K562 (cell line): ENCODE measurements at regions not wholly inside any gene's neighbourhood (a gene's known extent, or its start where the extent isn't known, plus 50 kb on each side); places are given as distances from the start of the nearest gene placed in this dataset.

ENCODE experiments used
- ATAC-seq: fragments of 200-7000 bp; cut with Tn5 transposase; 3 replicates; pipeline ENCODE4 v1.9.1; 2020; ENCODE audit warnings: moderate library complexity
- BruUV-seq: library from RNA; stranded (reverse); fragments of 400-500 nt; replicated peaks from 2 replicates; lab custom pipeline; 2021; lab: Mats Ljungman, UMichigan
- CTCF ChIA-PET: fragments of 300-600 bp; formaldehyde crosslinking; extraction: SDS; loops from one replicate; lab custom pipeline; 2021; ENCODE audit warnings: low intra/inter-chr PET ratio; lab: Yijun Ruan, JAX
- POLR2A ChIA-PET: fragments of 300-600, 350-650 bp; sonication (Branson Sonifier 250); formaldehyde crosslinking; extraction: SDS; loops from one replicate; lab custom pipeline; 2021; ENCODE audit warnings: antibody characterized with exemption, inconsistent platforms; lab: Yijun Ruan, JAX
- DNase-seq, 4 experiments: peaks; one replicate each; pipeline versions ENCODE4 v3.0.0 to v3.0.0-alpha.2; 2011 to 2018; ENCODE audit warnings: low spot score in 3 of 4, mixed read lengths in 3 of 4; ENCODE audit errors: extremely low read depth in 1 of 4
- FAIRE-seq: peaks from 2 replicates; lab custom pipeline; 2011; peaks lifted over from hg19 to GRCh38; lab: Jason Lieb, UNC
- H2AFZ ChIP-seq: 2 replicates; pipeline ENCODE4 v1.6.0; 2011; ENCODE audit warnings: low read depth, low read length, control low read depth, inconsistent platforms
- H3K27ac ChIP-seq: fragments of 200-600 bp; 3 replicates; pipeline ENCODE4 v1.8.0; 2011; ENCODE audit warnings: low read depth, mild to moderate bottlenecking, control low read depth, inconsistent platforms, low read length, moderate library complexity, mixed read lengths; ENCODE audit errors: extremely low read depth
- H3K27me3 ChIP-seq, 2 experiments: fragments of 300-600 bp in 1 of 2; 2 replicates in 1 of 2; 3 replicates in 1 of 2; pipeline versions ENCODE4 v1.6.0 to v1.8.0; 2011; ENCODE audit warnings: inconsistent platforms in 2 of 2, low read length in 2 of 2, mild to moderate bottlenecking in 1 of 2, mixed read lengths in 1 of 2, moderate library complexity in 1 of 2; ENCODE audit not compliant: control insufficient read depth in 2 of 2, insufficient read depth in 2 of 2
- H3K36me3 ChIP-seq: fragments of 300-600 bp; 3 replicates; pipeline ENCODE4 v1.8.0; 2011; ENCODE audit warnings: mild to moderate bottlenecking, low read length, inconsistent platforms; ENCODE audit not compliant: control insufficient read depth, insufficient read depth
- H3K4me1 ChIP-seq, 2 experiments: fragments of 200-600 bp in 1 of 2; replicated peaks in 1 of 2; 2 replicates in 1 of 2; 3 replicates in 1 of 2; pipeline versions ENCODE4 v1.5.1 to v1.8.0; 2011; ENCODE audit warnings: inconsistent platforms in 2 of 2, low read length in 2 of 2, mild to moderate bottlenecking in 1 of 2, mixed read lengths in 1 of 2, moderate library complexity in 1 of 2; ENCODE audit not compliant: control insufficient read depth in 2 of 2, insufficient read depth in 2 of 2
- H3K4me2 ChIP-seq: 2 replicates; pipeline ENCODE4 v1.6.1; 2011; ENCODE audit warnings: low read length, control low read depth, inconsistent platforms, mixed read lengths; ENCODE audit not compliant: insufficient read depth
- H3K4me3 ChIP-seq: fragments of 200-600 bp; sonication (generic), shearing (Covaris generic); 2 replicates; pipeline ENCODE4 v1.5.1; 2016; ENCODE audit warnings: control low read depth, inconsistent platforms
- H3K79me2 ChIP-seq: fragments of 200-600 bp; 3 replicates; pipeline ENCODE4 v1.8.0; 2011; ENCODE audit warnings: low read length, inconsistent platforms; ENCODE audit not compliant: control insufficient read depth, insufficient read depth
- H3K9ac ChIP-seq, 2 experiments: 2 replicates each; pipeline versions ENCODE4 v1.6.0 to v1.6.1; 2011; ENCODE audit warnings: low read depth in 2 of 2, low read length in 2 of 2, control low read depth in 1 of 2, inconsistent platforms in 1 of 2, mild to moderate bottlenecking in 1 of 2, mixed read lengths in 1 of 2; ENCODE audit not compliant: insufficient read depth in 1 of 2
- H3K9me1 ChIP-seq: one replicate; pipeline ENCODE4 v1.6.0; 2011; ENCODE audit warnings: inconsistent platforms, mild to moderate bottlenecking, low read length, moderate library complexity; ENCODE audit not compliant: control insufficient read depth, insufficient read depth
- H3K9me3 ChIP-seq: replicated peaks from 2 replicates; pipeline ENCODE4 v1.5.1; 2011; ENCODE audit warnings: low read depth, low read length, inconsistent platforms; ENCODE audit not compliant: control insufficient read depth, insufficient read depth
- H4K20me1 ChIP-seq: replicated peaks from 2 replicates; pipeline ENCODE4 v1.6.1; 2011; ENCODE audit warnings: low read length, inconsistent platforms, mixed read lengths; ENCODE audit not compliant: control insufficient read depth, insufficient read depth
- CBX1 ChIP-seq: sonication (generic); IDR thresholded peaks from 2 replicates; pipeline ENCODE4 v1.6.1; 2016; ENCODE audit warnings: antibody characterized with exemption, low read depth, mild to moderate bottlenecking
- FUS ChIP-seq: fragments of 200-400 bp; formaldehyde crosslinking; optimal IDR thresholded peaks from 2 replicates; pipeline ENCODE3; 2017; ENCODE audit warnings: low read depth, low read length
- HMG20B ChIP-seq: fragments of 250-450 bp; sonication (Bioruptor Pico); IDR thresholded peaks from 2 replicates; pipeline ENCODE4 v1.5.0; 2021; ENCODE audit warnings: mild to moderate bottlenecking
- LARP7 ChIP-seq: fragments of 450-650 bp; IDR thresholded peaks from 2 replicates; pipeline ENCODE4 v1.6.1; 2016
- POLR3A ChIP-seq: IDR thresholded peaks from 2 replicates; pipeline ENCODE4 v1.6.1; 2011; ENCODE audit warnings: borderline replicate concordance, mild to moderate bottlenecking, moderate library complexity; ENCODE audit not compliant: insufficient read length, insufficient read depth; ENCODE audit errors: extremely low read depth
- REST ChIP-seq, 2 experiments: fragments of 450-650 bp; formaldehyde crosslinking in 1 of 2; IDR thresholded peaks; 2 replicates each; pipeline versions ENCODE4 v1.4.0 to v1.6.1; 2014 to 2020; ENCODE audit warnings: mild to moderate bottlenecking in 2 of 2, borderline replicate concordance in 1 of 2, low read depth in 1 of 2
- VEZF1 ChIP-seq: fragments of 200-800 bp; sonication (Bioruptor generic); IDR thresholded peaks from 2 replicates; pipeline ENCODE4 v1.6.1; 2017; ENCODE audit warnings: missing genetic modification characterization, missing compliant biosample characterization
- WHSC1 ChIP-seq: IDR thresholded peaks from one replicate; pipeline ENCODE4 v1.6.1; 2012; ENCODE audit warnings: low read length, control low read depth, inconsistent platforms
- ZBTB17 ChIP-seq: fragments of 450-650 bp; formaldehyde crosslinking; IDR thresholded peaks from 2 replicates; pipeline ENCODE4 v1.4.0; 2020; ENCODE audit warnings: mild to moderate bottlenecking
- ZFP91 ChIP-seq: sonication (generic); formaldehyde crosslinking; IDR thresholded peaks from 2 replicates; pipeline ENCODE4 v1.8.0; 2022; ENCODE audit warnings: mild to moderate bottlenecking, missing genetic modification reagents
- ZNF583 ChIP-seq: fragments of 250-450 bp; sonication (Bioruptor Pico); IDR thresholded peaks from 2 replicates; pipeline ENCODE4 v1.4.0; 2020
- ZNF785 ChIP-seq: fragments of 250-450 bp; sonication (Bioruptor Pico); IDR thresholded peaks from 2 replicates; pipeline ENCODE4 v1.4.0; 2020; ENCODE audit warnings: mild to moderate bottlenecking
- WGBS: fragments of 100-300 bp; shearing (Covaris generic); methylation state at CpG from one replicate; pipeline ENCODE4 v1.1.6; 2016; ENCODE audit warnings: low coverage, mixed read lengths; ENCODE audit not compliant: insufficient coverage; ENCODE audit errors: missing lambda C conversion rate; 5-methylcytosine and 5-hydroxymethylcytosine counted together
- in situ Hi-C: fragments of 300-500 bp; cut with MboI; formaldehyde crosslinking; loops from 4 replicates; pipeline ENCODE4 v1.15.0; 2018; ENCODE audit warnings: inconsistent platforms, mixed read lengths
- intact Hi-C: fragments of 100-400 bp; cut with micrococcal nuclease; formaldehyde crosslinking; loops from 2 replicates; pipeline ENCODE4 v1.14.2; 2022

- no peaks in the 10 kb centered on the region for H3K36me3 ChIP-seq
- no peaks in the 10 kb centered on the region for H4K20me1 ChIP-seq
- no peak overlapping the region for H3K9ac ChIP-seq
- no peak overlapping the region for H2AFZ ChIP-seq
- ATAC-seq (no peak), DNase-seq (no peak), FAIRE-seq (no peak)
- H3K79me2 ChIP-seq: no peaks in the 10 kb centered on the region
- intact Hi-C loops: no loop called here
- ChIA-PET POLR2A (no interaction called here), CTCF (no interaction called here)
- no peaks in the 10 kb centered on the region for H3K4me1 ChIP-seq
- in situ Hi-C loops: no loop called here
- WGBS: 2% methylated on average over 18 of the region's 18 CpGs
- H3K4me2 ChIP-seq: no peak overlapping the region
- no peak overlapping the region for H3K4me3 ChIP-seq
- BruUV-seq: no TSS peak
- H3K27ac ChIP-seq: no peak overlapping the region
- H3K9me3 ChIP-seq: no peaks in the 10 kb centered on the region
- no peaks in the 10 kb centered on the region for H3K9me1 ChIP-seq
- H3K27me3 ChIP-seq: no peaks in the 10 kb centered on the region
- TF ChIP-seq WHSC1: no peak
- TF ChIP-seq CBX1: no peak
- TF ChIP-seq ZFP91 (CRISPR knock-in tag): no peak
- TF ChIP-seq FUS: no peak
- TF ChIP-seq REST (IDR thresholded peaks at IDR 0.05; ENCODE audit: borderline replicate concordance): no peak
- TF ChIP-seq REST (CRISPR knock-in tag; IDR thresholded peaks at IDR 0.05; ENCODE audit: low read depth): no peak
- TF ChIP-seq ZBTB17 (CRISPR knock-in tag): no peak
- no peak for TF ChIP-seq LARP7
- no peak for TF ChIP-seq ZNF785
- no peak for TF ChIP-seq VEZF1
- no peak for TF ChIP-seq POLR3A
- TF ChIP-seq ZNF583 (CRISPR knock-in tag): no peak
- no peak for TF ChIP-seq HMG20B (CRISPR knock-in tag)
Measured at GRCh38 chr3:35216501-35217266, 422.6 kb upstream of the ARPP21 start.
